Stimulated activated CD4-positive, alpha-beta T cell treated with anti-CD3 and anti-CD28 coated beads, Interleukin-4, amount 100 ng/mL, for 48 hours (primary cell): ENCODE measurements at regions not wholly inside any gene's neighbourhood (a gene's known extent, or its start where the extent isn't known, plus 50 kb on each side); places are given as distances from the start of the nearest gene placed in this dataset.
"Not testable (repeated sequence)": the region's sequence is repeated elsewhere in the genome, so short reads cannot be mapped to it uniquely, and the experiment has no call there.

Source experiments
- DNase-seq, 2 donors: peaks; one replicate each; pipeline ENCODE4 v3.0.0-alpha.2; 2020; ENCODE audit warnings: low read depth in 2 of 2

- DNase-seq: no peak
Measured at GRCh38 chr12:13440844-13441243, 244.3 kb downstream of the EMP1 start.

GRCh38 chr12:13437541-13437940 is 241.0 kb downstream of the EMP1 start:
- no peak for DNase-seq

GRCh38 chr12:13436696-13437391 is 240.3 kb downstream of the EMP1 start:
- no peak for DNase-seq

GRCh38 chr12:13436182-13436581 is 239.7 kb downstream of the EMP1 start:
- DNase-seq: no peak

- DNase-seq: no peak
Measured at GRCh38 chr12:13435235-13435933, 238.9 kb downstream of the EMP1 start.

- DNase-seq: no peak
Measured at GRCh38 chr12:13433768-13434167, 237.2 kb downstream of the EMP1 start.

- DNase-seq: no peak
Measured at GRCh38 chr12:13431041-13431440, 234.5 kb downstream of the EMP1 start.

GRCh38 chr12:13428538-13429265 is 232.2 kb downstream of the EMP1 start:
- DNase-seq: no peak

GRCh38 chr12:13425766-13426165 is 229.2 kb downstream of the EMP1 start:
- no peak for DNase-seq

- DNase-seq: no peak
Measured at GRCh38 chr12:13422291-13422690, 225.8 kb downstream of the EMP1 start.

GRCh38 chr12:13417516-13417915 is 221.0 kb downstream of the EMP1 start:
- no peak for DNase-seq

- no peak for DNase-seq
Measured at GRCh38 chr12:13411287-13411686, 214.8 kb downstream of the EMP1 start.

- no peak for DNase-seq
Measured at GRCh38 chr12:13405961-13406703, 209.6 kb downstream of the EMP1 start.

GRCh38 chr12:13404631-13405473 is 208.3 kb downstream of the EMP1 start:
- DNase-seq: no peak

GRCh38 chr12:13404111-13404628 is 207.6 kb downstream of the EMP1 start:
- no peak for DNase-seq

GRCh38 chr12:13391375-13391774 is 194.8 kb downstream of the EMP1 start:
- not testable (repeated sequence) for DNase-seq

- DNase-seq: no peak
Measured at GRCh38 chr12:13390918-13391317, 194.4 kb downstream of the EMP1 start.

GRCh38 chr12:13390381-13390861 is 193.9 kb downstream of the EMP1 start:
- no peak for DNase-seq

- DNase-seq: no peak
Measured at GRCh38 chr12:13387101-13387500, 190.6 kb downstream of the EMP1 start.

- no peak for DNase-seq
Measured at GRCh38 chr12:13386323-13387039, 190.0 kb downstream of the EMP1 start.
